ENCODE measurements at regions not wholly inside any gene's neighbourhood (a gene's known extent, or its start where the extent isn't known, plus 50 kb on each side); places are given as distances from the start of the nearest gene placed in this dataset.

DNA sequence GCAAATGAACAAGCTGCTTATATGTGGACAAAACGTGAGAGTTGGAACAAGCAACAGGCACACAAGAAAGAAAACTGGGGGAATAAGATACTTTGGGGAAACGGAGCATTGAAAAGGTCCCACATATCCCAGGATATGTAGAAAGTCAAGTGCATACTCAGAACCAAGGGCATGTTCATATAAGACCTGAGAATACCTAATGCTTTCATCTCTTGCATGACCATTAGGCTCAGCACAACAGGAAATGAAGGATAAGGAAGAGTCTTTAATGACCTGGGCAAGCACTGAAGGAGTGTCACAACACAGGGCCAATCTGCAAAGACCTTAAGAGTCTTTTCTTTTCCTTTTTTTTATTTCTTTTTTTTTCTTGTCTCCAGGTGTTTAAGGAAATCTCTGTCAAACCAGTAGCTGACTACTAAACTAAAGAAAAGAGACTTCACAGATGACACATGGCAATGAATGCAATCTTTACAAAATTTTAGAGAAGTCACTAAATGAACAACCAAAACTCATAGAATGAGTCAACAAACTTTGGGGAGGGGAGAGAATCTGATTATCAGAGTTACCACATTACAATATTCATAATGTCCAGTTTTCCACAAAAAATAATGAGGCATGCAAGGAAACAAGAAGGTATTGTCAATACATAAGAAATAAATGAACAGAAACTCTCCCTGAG is 67.9 kb upstream of the STK26 start:
- TF ChIP-seq CTCF (conservative IDR thresholded peaks at IDR 0.05; ENCODE audit: low read depth, low read length) (no peak), EZH2 (IDR thresholded peaks at IDR 0.05; ENCODE audit: borderline replicate concordance, low read depth, low read length, poor library complexity, severe bottlenecking) (no peak)
- Histone ChIP-seq H3K27me3 (replicated peaks; ENCODE audit: insufficient read depth, low read depth, low read length, poor library complexity) (peaks cover 18% of the 10 kb centered on the region), H3K36me3 (ENCODE audit: insufficient read depth, low read length, poor library complexity, severe bottlenecking) (no peaks in the 10 kb centered on the region), H3K4me1 (ENCODE audit: insufficient read depth, low read length, poor library complexity, severe bottlenecking) (no peaks in the 10 kb centered on the region), H3K9me3 (ENCODE audit: low read depth, low read length, poor library complexity, severe bottlenecking) (no peaks in the 10 kb centered on the region), H3K27ac (ENCODE audit: low read depth, low read length, poor library complexity, severe bottlenecking) (no peak overlapping the region), H3K4me3 (ENCODE audit: low read depth, low read length, poor library complexity, severe bottlenecking) (no peak overlapping the region)
- intact Hi-C loops (cut with micrococcal nuclease; ENCODE audit: unreplicated experiment) = no loop called here
- ChIA-PET POLR2A (ENCODE audit: low non-redundant PET) (no interaction called here), CTCF (no interaction called here)
- DNase-seq (ENCODE audit: low spot score) = no peak
- BruUV-seq (replicated peaks) = no TSS peak

DNA sequence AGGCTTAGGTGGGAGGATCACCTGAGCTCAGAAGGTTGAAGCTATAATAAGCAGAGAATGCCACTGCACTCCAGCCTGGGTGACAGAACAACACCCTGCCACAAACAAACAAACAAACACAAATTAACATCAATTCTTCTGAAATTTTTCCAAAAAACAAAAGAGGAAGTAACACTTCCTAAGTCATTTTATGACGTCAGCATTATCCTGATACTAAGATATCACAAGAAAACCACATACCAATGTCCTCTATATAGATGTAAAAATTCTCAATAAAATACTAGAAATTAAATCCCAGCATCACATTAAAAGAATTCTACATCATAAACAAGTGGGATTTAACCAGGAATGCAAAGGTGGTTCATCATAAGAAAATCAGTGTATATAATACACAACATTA is 64.4 kb upstream of the STK26 start:
- Histone ChIP-seq H3K27ac (ENCODE audit: low read depth, low read length, poor library complexity, severe bottlenecking) (no peak overlapping the region), H3K9me3 (ENCODE audit: low read depth, low read length, poor library complexity, severe bottlenecking) (no peaks in the 10 kb centered on the region), H3K4me3 (ENCODE audit: low read depth, low read length, poor library complexity, severe bottlenecking) (no peak overlapping the region), H3K4me1 (ENCODE audit: insufficient read depth, low read length, poor library complexity, severe bottlenecking) (no peaks in the 10 kb centered on the region), H3K27me3 (replicated peaks; ENCODE audit: insufficient read depth, low read depth, low read length, poor library complexity) (peaks cover 25% of the 10 kb centered on the region), H3K36me3 (ENCODE audit: insufficient read depth, low read length, poor library complexity, severe bottlenecking) (no peaks in the 10 kb centered on the region)
- ChIA-PET CTCF (no interaction called here), POLR2A (ENCODE audit: low non-redundant PET) (no interaction called here)
- intact Hi-C loops (cut with micrococcal nuclease; ENCODE audit: unreplicated experiment) = no loop called here
- BruUV-seq (replicated peaks) = no TSS peak
- no peak for DNase-seq (ENCODE audit: low spot score)
- TF ChIP-seq EZH2 (IDR thresholded peaks at IDR 0.05; ENCODE audit: borderline replicate concordance, low read depth, low read length, poor library complexity, severe bottlenecking) (no peak), CTCF (conservative IDR thresholded peaks at IDR 0.05; ENCODE audit: low read depth, low read length) (no peak)

DNA sequence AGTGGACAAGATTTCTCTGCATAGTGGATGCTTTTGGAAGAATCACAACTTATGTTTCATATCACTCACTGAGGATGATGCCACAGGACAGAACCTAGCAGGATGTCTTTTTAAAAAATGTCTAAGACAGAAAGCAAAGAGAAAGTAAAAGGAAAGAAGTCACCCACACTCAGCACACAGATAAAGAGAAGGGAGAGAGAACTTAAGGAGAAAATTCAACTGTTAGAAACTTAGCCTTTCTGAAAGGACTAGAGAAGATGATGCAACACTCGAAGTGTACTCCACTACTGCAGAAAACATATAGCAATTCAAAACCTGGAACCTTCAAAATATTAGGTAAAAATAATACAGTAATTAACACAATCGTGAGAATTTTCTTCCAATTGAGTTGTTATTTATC is 52.8 kb upstream of the STK26 start:
- CTCF ChIA-PET = no interaction called here
- intact Hi-C loops (cut with micrococcal nuclease; ENCODE audit: unreplicated experiment) = no loop called here
- Histone ChIP-seq H3K9me3 (ENCODE audit: low read depth, low read length, poor library complexity, severe bottlenecking) (no peaks in the 10 kb centered on the region), H3K36me3 (ENCODE audit: insufficient read depth, low read length, poor library complexity, severe bottlenecking) (no peaks in the 10 kb centered on the region), H3K27ac (ENCODE audit: low read depth, low read length, poor library complexity, severe bottlenecking) (no peak overlapping the region), H3K4me1 (ENCODE audit: insufficient read depth, low read length, poor library complexity, severe bottlenecking) (no peaks in the 10 kb centered on the region), H3K4me3 (ENCODE audit: low read depth, low read length, poor library complexity, severe bottlenecking) (no peak overlapping the region), H3K27me3 (replicated peaks; ENCODE audit: insufficient read depth, low read depth, low read length, poor library complexity) (peaks cover 6% of the 10 kb centered on the region)
- no peak for TF ChIP-seq EZH2 (IDR thresholded peaks at IDR 0.05; ENCODE audit: borderline replicate concordance, low read depth, low read length, poor library complexity, severe bottlenecking)
- POLR2A ChIA-PET (ENCODE audit: low non-redundant PET) = no interaction called here
- no TSS peak for BruUV-seq (replicated peaks)
- no peak for DNase-seq (ENCODE audit: low spot score)
